K562 (cell line): ENCODE measurements at regions not wholly inside any gene's neighbourhood (a gene's known extent, or its start where the extent isn't known, plus 50 kb on each side); places are given as distances from the start of the nearest gene placed in this dataset.

Experiments
- ATAC-seq: fragments of 200-7000 bp; cut with Tn5 transposase; 3 replicates; pipeline ENCODE4 v1.9.1; 2020; ENCODE audit warnings: moderate library complexity
- BruUV-seq: library from RNA; stranded (reverse); fragments of 400-500 nt; replicated peaks from 2 replicates; lab custom pipeline; 2021; lab: Mats Ljungman, UMichigan
- CTCF ChIA-PET: fragments of 300-600 bp; formaldehyde crosslinking; extraction: SDS; loops from one replicate; lab custom pipeline; 2021; ENCODE audit warnings: low intra/inter-chr PET ratio; lab: Yijun Ruan, JAX
- POLR2A ChIA-PET: fragments of 300-600, 350-650 bp; sonication (Branson Sonifier 250); formaldehyde crosslinking; extraction: SDS; loops from one replicate; lab custom pipeline; 2021; ENCODE audit warnings: antibody characterized with exemption, inconsistent platforms; lab: Yijun Ruan, JAX
- DNase-seq, 4 experiments: peaks; one replicate each; pipeline versions ENCODE4 v3.0.0 to v3.0.0-alpha.2; 2011 to 2018; ENCODE audit warnings: low spot score in 3 of 4, mixed read lengths in 3 of 4; ENCODE audit errors: extremely low read depth in 1 of 4
- FAIRE-seq: peaks from 2 replicates; lab custom pipeline; 2011; peaks lifted over from hg19 to GRCh38; lab: Jason Lieb, UNC
- H2AFZ ChIP-seq: 2 replicates; pipeline ENCODE4 v1.6.0; 2011; ENCODE audit warnings: low read depth, low read length, control low read depth, inconsistent platforms
- H3K27ac ChIP-seq: fragments of 200-600 bp; 3 replicates; pipeline ENCODE4 v1.8.0; 2011; ENCODE audit warnings: low read depth, mild to moderate bottlenecking, control low read depth, inconsistent platforms, low read length, moderate library complexity, mixed read lengths; ENCODE audit errors: extremely low read depth
- H3K27me3 ChIP-seq, 2 experiments: fragments of 300-600 bp in 1 of 2; 2 replicates in 1 of 2; 3 replicates in 1 of 2; pipeline versions ENCODE4 v1.6.0 to v1.8.0; 2011; ENCODE audit warnings: inconsistent platforms in 2 of 2, low read length in 2 of 2, mild to moderate bottlenecking in 1 of 2, mixed read lengths in 1 of 2, moderate library complexity in 1 of 2; ENCODE audit not compliant: control insufficient read depth in 2 of 2, insufficient read depth in 2 of 2
- H3K36me3 ChIP-seq: fragments of 300-600 bp; 3 replicates; pipeline ENCODE4 v1.8.0; 2011; ENCODE audit warnings: mild to moderate bottlenecking, low read length, inconsistent platforms; ENCODE audit not compliant: control insufficient read depth, insufficient read depth
- H3K4me1 ChIP-seq, 2 experiments: fragments of 200-600 bp in 1 of 2; replicated peaks in 1 of 2; 2 replicates in 1 of 2; 3 replicates in 1 of 2; pipeline versions ENCODE4 v1.5.1 to v1.8.0; 2011; ENCODE audit warnings: inconsistent platforms in 2 of 2, low read length in 2 of 2, mild to moderate bottlenecking in 1 of 2, mixed read lengths in 1 of 2, moderate library complexity in 1 of 2; ENCODE audit not compliant: control insufficient read depth in 2 of 2, insufficient read depth in 2 of 2
- H3K4me2 ChIP-seq: 2 replicates; pipeline ENCODE4 v1.6.1; 2011; ENCODE audit warnings: low read length, control low read depth, inconsistent platforms, mixed read lengths; ENCODE audit not compliant: insufficient read depth
- H3K4me3 ChIP-seq: fragments of 200-600 bp; sonication (generic), shearing (Covaris generic); 2 replicates; pipeline ENCODE4 v1.5.1; 2016; ENCODE audit warnings: control low read depth, inconsistent platforms
- H3K79me2 ChIP-seq: fragments of 200-600 bp; 3 replicates; pipeline ENCODE4 v1.8.0; 2011; ENCODE audit warnings: low read length, inconsistent platforms; ENCODE audit not compliant: control insufficient read depth, insufficient read depth
- H3K9ac ChIP-seq, 2 experiments: 2 replicates each; pipeline versions ENCODE4 v1.6.0 to v1.6.1; 2011; ENCODE audit warnings: low read depth in 2 of 2, low read length in 2 of 2, control low read depth in 1 of 2, inconsistent platforms in 1 of 2, mild to moderate bottlenecking in 1 of 2, mixed read lengths in 1 of 2; ENCODE audit not compliant: insufficient read depth in 1 of 2
- H3K9me1 ChIP-seq: one replicate; pipeline ENCODE4 v1.6.0; 2011; ENCODE audit warnings: inconsistent platforms, mild to moderate bottlenecking, low read length, moderate library complexity; ENCODE audit not compliant: control insufficient read depth, insufficient read depth
- H3K9me3 ChIP-seq: replicated peaks from 2 replicates; pipeline ENCODE4 v1.5.1; 2011; ENCODE audit warnings: low read depth, low read length, inconsistent platforms; ENCODE audit not compliant: control insufficient read depth, insufficient read depth
- H4K20me1 ChIP-seq: replicated peaks from 2 replicates; pipeline ENCODE4 v1.6.1; 2011; ENCODE audit warnings: low read length, inconsistent platforms, mixed read lengths; ENCODE audit not compliant: control insufficient read depth, insufficient read depth
- ARHGAP35 ChIP-seq: fragments of 450-650 bp; IDR thresholded peaks from 2 replicates; pipeline ENCODE4 v1.6.1; 2018; ENCODE audit not compliant: partially characterized antibody
- CAMTA2 ChIP-seq: fragments of 250-450 bp; sonication (Bioruptor Pico); conservative IDR thresholded peaks from 2 replicates; pipeline ENCODE4 v1.5.1; 2022
- MXI1 ChIP-seq: IDR thresholded peaks from 2 replicates; pipeline ENCODE4 v1.6.1; 2011; ENCODE audit warnings: low read depth, mild to moderate bottlenecking, improper control_type of control experiment, low read length
- RUNX1 ChIP-seq: sonication (generic); IDR thresholded peaks from 2 replicates; pipeline ENCODE4 v1.6.1; 2016; ENCODE audit warnings: antibody characterized with exemption, low read depth
- ZNF277 ChIP-seq: fragments of 250-450 bp; sonication (Bioruptor Pico); IDR thresholded peaks from 2 replicates; pipeline ENCODE4 v1.8.0; 2022; ENCODE audit warnings: inconsistent platforms, mild to moderate bottlenecking, moderate library complexity, borderline replicate concordance
- WGBS: fragments of 100-300 bp; shearing (Covaris generic); methylation state at CpG from one replicate; pipeline ENCODE4 v1.1.6; 2016; ENCODE audit warnings: low coverage, mixed read lengths; ENCODE audit not compliant: insufficient coverage; ENCODE audit errors: missing lambda C conversion rate; 5-methylcytosine and 5-hydroxymethylcytosine counted together
- in situ Hi-C: fragments of 300-500 bp; cut with MboI; formaldehyde crosslinking; loops from 4 replicates; pipeline ENCODE4 v1.15.0; 2018; ENCODE audit warnings: inconsistent platforms, mixed read lengths
- intact Hi-C: fragments of 100-400 bp; cut with micrococcal nuclease; formaldehyde crosslinking; loops from 2 replicates; pipeline ENCODE4 v1.14.2; 2022

- ChIA-PET CTCF (no interaction called here), POLR2A (no interaction called here)
- intact Hi-C loops: no loop called here
- Histone ChIP-seq H3K9me1 (no peaks in the 10 kb centered on the region), H3K4me1 (no peaks in the 10 kb centered on the region), H3K9me3 (no peaks in the 10 kb centered on the region), H3K4me3 (no peak overlapping the region), H3K27ac (no peak overlapping the region), H4K20me1 (no peaks in the 10 kb centered on the region), H3K9ac (no peak overlapping the region), H3K79me2 (no peaks in the 10 kb centered on the region), H3K27me3 (no peaks in the 10 kb centered on the region), H2AFZ (no peak overlapping the region), H3K36me3 (no peaks in the 10 kb centered on the region), H3K4me2 (no peak overlapping the region)
- 0% methylated on average over 2 of the region's 2 CpGs for WGBS
- no peak for TF ChIP-seq CAMTA2 (CRISPR knock-in tag)
- TF ChIP-seq ZNF277 (CRISPR knock-in tag): no peak
- no peak for TF ChIP-seq MXI1
- TF ChIP-seq ARHGAP35: no peak
- in situ Hi-C loops: no loop called here
- FAIRE-seq: no peak
- BruUV-seq: no TSS peak
- no peak for DNase-seq
- ATAC-seq: no peak
These were observed 533.9 kb upstream of the CRIM1 start for GRCh38 chr2:35821675-35822074.

GRCh38 chr2:35820391-35820790, 535.2 kb upstream of the CRIM1 start:
- ChIA-PET CTCF (no interaction called here), POLR2A (no interaction called here)
- Histone ChIP-seq H3K4me3 (no peak overlapping the region), H3K9ac (no peak overlapping the region), H3K4me1 (no peaks in the 10 kb centered on the region), H4K20me1 (no peaks in the 10 kb centered on the region), H3K27ac (no peak overlapping the region), H3K4me2 (no peak overlapping the region), H3K9me1 (no peaks in the 10 kb centered on the region), H3K27me3 (no peaks in the 10 kb centered on the region), H2AFZ (no peak overlapping the region), H3K79me2 (no peaks in the 10 kb centered on the region), H3K36me3 (no peaks in the 10 kb centered on the region), H3K9me3 (no peaks in the 10 kb centered on the region)
- FAIRE-seq (no peak), DNase-seq (no peak), ATAC-seq (no peak)
- in situ Hi-C loops: no loop called here
- 4% methylated on average over 2 of the region's 2 CpGs for WGBS
- intact Hi-C loops: no loop called here
- no peak for TF ChIP-seq RUNX1
- BruUV-seq: no TSS peak
